Transverse colon (tissue), 4 donors: ENCODE measurements at regions not wholly inside any gene's neighbourhood (a gene's known extent, or its start where the extent isn't known, plus 50 kb on each side); places are given as distances from the start of the nearest gene placed in this dataset.

Source experiments
- DNase-seq: peaks from one replicate; pipeline ENCODE4 v3.0.0-alpha.2; 2019
- H3K27ac ChIP-seq, 4 donors: fragments of 200-600 bp; sonication (generic); 2 replicates each; pipeline ENCODE4 v1.5.1; 2016 to 2018; ENCODE audit warnings: inconsistent platforms in 4 of 4
- H3K27me3 ChIP-seq: fragments of 200-600 bp; sonication (generic); 2 replicates; pipeline ENCODE4 v1.5.1; 2017; ENCODE audit warnings: inconsistent platforms
- H3K36me3 ChIP-seq, 4 donors: fragments of 200-600 bp; sonication (generic); 2 replicates each; pipeline ENCODE4 v1.5.1; 2017 to 2019; ENCODE audit warnings: inconsistent platforms in 4 of 4
- H3K4me1 ChIP-seq, 4 donors: fragments of 200-600 bp; sonication (generic); 2 replicates each; pipeline ENCODE4 v1.5.1; 2017 to 2020; ENCODE audit warnings: inconsistent platforms in 4 of 4
- H3K4me3 ChIP-seq, 4 donors: fragments of 200-600 bp; sonication (generic); 1 replicate in 1 of 4; 2 replicates in 3 of 4; pipeline versions ENCODE4 v1.5.1 to v1.6.1; 2017 to 2019; ENCODE audit warnings: inconsistent platforms in 4 of 4
- H3K9me3 ChIP-seq, 2 donors: fragments of 200-600 bp; sonication (generic); 2 replicates each; pipeline ENCODE4 v1.5.1; 2017 to 2019; ENCODE audit warnings: inconsistent platforms in 2 of 2
- EP300 ChIP-seq: sonication (generic); formaldehyde crosslinking; IDR thresholded peaks from one replicate; pipeline ENCODE4 v1.6.1; 2017; ENCODE audit warnings: antibody characterized with exemption, low read depth
- POLR2A ChIP-seq: fragments of 450-650 bp; IDR thresholded peaks from one replicate; pipeline ENCODE4 v1.6.1; 2016; ENCODE audit warnings: antibody characterized with exemption, mild to moderate bottlenecking, moderate library complexity
- POLR2AphosphoS5 ChIP-seq, 3 donors: sonication (generic); formaldehyde crosslinking; IDR thresholded peaks; one replicate each; pipeline ENCODE4 v1.6.1; 2016; ENCODE audit warnings: antibody characterized with exemption in 3 of 3
- WGBS, 2 donors: methylation state at CpG; one replicate each; pipeline ENCODE4 v1.1.5; 2018; ENCODE audit warnings: low coverage in 1 of 2; 5-methylcytosine and 5-hydroxymethylcytosine counted together
- in situ Hi-C, 4 donors: fragments of 200-750 bp; cut with MboI; loops; one replicate each; pipeline versions ENCODE4 v1.15.0 to v1.15.1; 2017; ENCODE audit warnings: low sequenced_read_pairs in 3 of 4, low pct_ligation_motif_present in 1 of 4, low pct_unique_long_range_greater_than_20kb in 1 of 4
- intact Hi-C: fragments of 100-400 bp; cut with DNase I; formaldehyde crosslinking; loops from one replicate; pipeline ENCODE4 v1.15.1; 2023; ENCODE audit warnings: low total_unique reads
- TF ChIP-seq, protein P1 (sequence below), 5 experiments: fragments of 200-600 bp in 3 of 5; fragments of 450-650 bp in 2 of 5; sonication (generic) in 3 of 5; IDR thresholded peaks; 1 replicate in 2 of 5; 2 replicates in 3 of 5; pipeline ENCODE4 v1.5.1; 2016 to 2017; ENCODE audit warnings: antibody characterized with exemption in 5 of 5, inconsistent platforms in 3 of 5, mild to moderate bottlenecking in 2 of 5, moderate library complexity in 1 of 5

DNA sequence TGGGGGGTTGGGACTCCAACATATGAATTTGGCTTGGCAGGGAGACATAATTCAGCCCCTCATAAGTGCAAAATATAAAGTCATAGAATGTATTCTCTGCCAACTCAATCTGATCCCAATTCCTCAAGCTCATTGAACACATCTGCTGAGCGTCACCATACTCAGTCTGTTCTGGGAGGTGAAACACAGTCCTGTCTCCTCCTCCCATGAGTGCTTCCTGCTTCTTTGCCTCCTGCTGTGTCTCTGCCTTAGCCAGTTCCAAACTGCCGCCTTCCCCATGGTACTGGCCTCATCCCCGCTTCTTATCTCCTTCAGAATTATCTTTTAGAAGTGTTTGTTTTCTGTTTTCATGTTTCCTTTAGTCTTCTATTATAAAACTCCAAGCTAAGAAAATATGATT is 365.5 kb downstream of the TNS3 start:
- no peaks in the 10 kb centered on the region for H3K9me3 ChIP-seq
- no peaks in the 10 kb centered on the region for H3K36me3 ChIP-seq
- DNase-seq: no peak
- no peak overlapping the region for H3K4me3 ChIP-seq
- H3K27ac ChIP-seq: no peak overlapping the region
- in situ Hi-C loops (no loop called here), intact Hi-C loops (no loop called here)
- 95 to 96% methylated on average over 3 of the region's 3 CpGs for WGBS, 2 donors
- TF ChIP-seq, protein P1, sequence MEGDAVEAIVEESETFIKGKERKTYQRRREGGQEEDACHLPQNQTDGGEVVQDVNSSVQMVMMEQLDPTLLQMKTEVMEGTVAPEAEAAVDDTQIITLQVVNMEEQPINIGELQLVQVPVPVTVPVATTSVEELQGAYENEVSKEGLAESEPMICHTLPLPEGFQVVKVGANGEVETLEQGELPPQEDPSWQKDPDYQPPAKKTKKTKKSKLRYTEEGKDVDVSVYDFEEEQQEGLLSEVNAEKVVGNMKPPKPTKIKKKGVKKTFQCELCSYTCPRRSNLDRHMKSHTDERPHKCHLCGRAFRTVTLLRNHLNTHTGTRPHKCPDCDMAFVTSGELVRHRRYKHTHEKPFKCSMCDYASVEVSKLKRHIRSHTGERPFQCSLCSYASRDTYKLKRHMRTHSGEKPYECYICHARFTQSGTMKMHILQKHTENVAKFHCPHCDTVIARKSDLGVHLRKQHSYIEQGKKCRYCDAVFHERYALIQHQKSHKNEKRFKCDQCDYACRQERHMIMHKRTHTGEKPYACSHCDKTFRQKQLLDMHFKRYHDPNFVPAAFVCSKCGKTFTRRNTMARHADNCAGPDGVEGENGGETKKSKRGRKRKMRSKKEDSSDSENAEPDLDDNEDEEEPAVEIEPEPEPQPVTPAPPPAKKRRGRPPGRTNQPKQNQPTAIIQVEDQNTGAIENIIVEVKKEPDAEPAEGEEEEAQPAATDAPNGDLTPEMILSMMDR (IDR thresholded peaks at IDR 0.05): no peak
- TF ChIP-seq EP300 (no peak), POLR2A (no peak), POLR2AphosphoS5 (IDR thresholded peaks at IDR 0.05) (no peak)
- H3K4me1 ChIP-seq: peaks cover 0 to 13% (median 4%) of the 10 kb centered on the region in 4 donors
- H3K27me3 ChIP-seq: no peaks in the 10 kb centered on the region

DNA sequence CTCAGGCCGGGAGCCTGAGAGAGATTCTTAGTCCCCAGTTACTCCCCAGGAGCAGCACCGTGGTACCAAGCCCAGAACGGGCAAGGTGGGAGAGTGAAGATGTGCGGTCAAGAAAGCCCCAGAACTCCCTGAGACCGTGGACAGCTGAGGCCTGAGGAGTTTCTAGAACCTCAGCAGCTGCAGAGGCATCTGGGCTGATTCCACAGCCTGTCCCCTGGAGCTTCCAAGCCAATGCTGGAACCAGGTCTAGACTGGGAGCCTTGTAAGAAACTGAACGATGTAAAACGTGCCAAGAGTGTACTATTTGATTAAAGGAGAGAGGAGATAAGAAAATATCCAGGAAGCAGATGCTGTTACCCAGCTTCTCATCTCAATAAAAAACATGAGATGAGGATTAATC is 366.3 kb downstream of the TNS3 start:
- H3K4me1 ChIP-seq: peaks cover 0 to 13% (median 4%) of the 10 kb centered on the region in 4 donors
- no peaks in the 10 kb centered on the region for H3K27me3 ChIP-seq
- no peaks in the 10 kb centered on the region for H3K36me3 ChIP-seq
- intact Hi-C loops (no loop called here), in situ Hi-C loops (no loop called here)
- WGBS, 2 donors: 7 to 71% methylated on average over 2 to 7 of the region's 7 CpGs
- TF ChIP-seq, protein P1 (IDR thresholded peaks at IDR 0.05): no peak
- no peak for TF ChIP-seq EP300
- no peak for TF ChIP-seq POLR2A
- TF ChIP-seq POLR2AphosphoS5 (IDR thresholded peaks at IDR 0.05): no peak
- no peak overlapping the region for H3K4me3 ChIP-seq
- no peaks in the 10 kb centered on the region for H3K9me3 ChIP-seq
- no peak for DNase-seq
- H3K27ac ChIP-seq: peak overlapping the region in 3 of 4 donors; percentile 31 to 61 (median 45)

DNA sequence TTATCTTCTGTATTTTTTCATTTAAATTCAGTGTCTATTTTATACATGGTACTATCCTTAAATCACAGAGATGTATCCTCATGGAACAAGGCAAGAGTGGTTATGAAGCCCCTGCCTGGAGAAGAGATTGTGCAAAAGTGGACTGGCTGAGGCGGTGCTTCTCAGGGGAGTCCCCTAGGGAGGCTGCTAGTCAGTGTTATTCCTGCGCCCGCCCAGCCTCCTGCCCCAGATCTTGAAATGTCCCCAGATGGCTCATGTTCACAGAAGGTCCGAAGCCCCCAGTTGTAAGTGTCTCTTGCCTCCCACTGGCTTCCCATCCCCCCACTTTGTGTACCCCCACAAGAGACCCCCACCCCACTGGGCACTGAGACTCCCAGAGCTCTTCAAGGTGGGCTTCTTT is 366.9 kb downstream of the TNS3 start:
- intact Hi-C loops (no loop called here), in situ Hi-C loops (no loop called here)
- DNase-seq: no peak
- Histone ChIP-seq H3K36me3 (no peaks in the 10 kb centered on the region), H3K4me3 (no peak overlapping the region), H3K27ac (peak overlapping the region in 3 of 4 donors; percentile 31 to 61 (median 45)), H3K27me3 (no peaks in the 10 kb centered on the region), H3K4me1 (peaks cover 0 to 13% (median 4%) of the 10 kb centered on the region in 4 donors), H3K9me3 (no peaks in the 10 kb centered on the region)
- TF ChIP-seq POLR2AphosphoS5 (IDR thresholded peaks at IDR 0.05): no peak
- TF ChIP-seq EP300: no peak
- TF ChIP-seq, protein P1 (IDR thresholded peaks at IDR 0.05): no peak
- TF ChIP-seq POLR2A: no peak
- 60 to 84% methylated on average over 1 to 4 of the region's 4 CpGs for WGBS, 2 donors

DNA sequence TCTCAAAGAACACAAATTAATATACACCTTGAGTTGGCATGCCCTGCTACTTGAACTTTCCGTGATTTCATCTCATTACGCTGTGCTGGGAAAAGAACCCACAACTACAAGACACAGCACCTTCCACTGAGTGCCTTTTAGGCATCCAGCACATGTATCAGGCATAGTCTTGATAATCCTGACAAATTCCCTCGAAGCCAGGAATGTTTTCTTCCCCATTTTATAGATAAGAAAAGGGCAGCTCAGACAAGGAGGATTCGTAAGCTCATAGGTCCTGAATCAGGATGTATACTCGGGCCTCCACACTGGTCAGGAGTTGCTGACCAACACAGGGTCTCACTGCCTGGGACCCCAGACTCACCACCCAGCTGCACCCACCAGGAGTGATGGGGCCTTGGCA is 368.6 kb downstream of the TNS3 start:
- Histone ChIP-seq H3K27ac (peak overlapping the region in 1 of 4 donors; percentile 61), H3K27me3 (no peaks in the 10 kb centered on the region), H3K9me3 (no peaks in the 10 kb centered on the region), H3K4me3 (no peak overlapping the region), H3K4me1 (peaks cover 0 to 13% (median 4%) of the 10 kb centered on the region in 4 donors), H3K36me3 (no peaks in the 10 kb centered on the region)
- TF ChIP-seq, protein P1 (IDR thresholded peaks at IDR 0.05): no peak
- TF ChIP-seq POLR2A: no peak
- TF ChIP-seq EP300: no peak
- no peak for TF ChIP-seq POLR2AphosphoS5 (IDR thresholded peaks at IDR 0.05)
- in situ Hi-C loops (no loop called here), intact Hi-C loops (no loop called here)
- no peak for DNase-seq
- 93 to 100% methylated on average over 2 to 5 of the region's 5 CpGs for WGBS, 2 donors
